H54 (cell line): ENCODE measurements at regions not wholly inside any gene's neighbourhood (a gene's known extent, or its start where the extent isn't known, plus 50 kb on each side); places are given as distances from the start of the nearest gene placed in this dataset.

Experiments used
- DNase-seq: peaks from one replicate; pipeline ENCODE4 v3.0.0; 2011; ENCODE audit warnings: low spot score, mixed read lengths; ENCODE audit not compliant: insufficient read length
- FAIRE-seq: peaks from 3 replicates; lab custom pipeline; 2011; peaks lifted over from hg19 to GRCh38; lab: Jason Lieb, UNC
- POLR2A ChIP-seq: IDR thresholded peaks from 2 replicates; pipeline ENCODE4 v1.6.1; 2011; ENCODE audit warnings: low read depth, mild to moderate bottlenecking, low read length

GRCh38 chr6:134683783-134684422 lies 266.0 kb downstream of the ALDH8A1 start:
- FAIRE-seq, result no peak
- no peak for TF ChIP-seq POLR2A

GRCh38 chr6:134680433-134680832 lies 269.5 kb downstream of the ALDH8A1 start:
- FAIRE-seq, result no peak
- TF ChIP-seq POLR2A, result no peak
- DNase-seq, result no peak

More at GRCh38 chr6:134683783-134684422, 266.0 kb downstream of the ALDH8A1 start:
- no peak for DNase-seq

DNA sequence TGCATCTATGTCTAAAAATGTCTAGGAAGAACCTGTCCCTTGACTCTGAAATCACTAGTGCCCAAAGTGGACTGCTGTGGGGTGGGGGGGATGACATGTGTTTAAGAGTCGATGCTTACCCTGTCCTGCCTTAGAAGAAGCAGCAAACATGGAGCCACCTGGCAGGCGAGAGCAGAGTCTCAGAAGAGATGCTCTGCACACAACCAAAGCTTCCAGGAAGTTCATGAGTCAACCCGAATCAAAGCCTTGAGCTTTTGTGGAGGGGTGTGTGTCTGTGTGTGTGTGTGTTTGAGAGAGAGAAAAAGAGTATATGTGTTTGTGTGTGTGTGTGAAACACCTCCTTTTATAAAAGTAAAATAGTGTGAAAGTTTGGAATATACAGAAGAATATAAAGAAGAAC lies 269.9 kb downstream of the ALDH8A1 start:
- DNase-seq, result no peak
- no peak for TF ChIP-seq POLR2A
- FAIRE-seq, result no peak

DNA sequence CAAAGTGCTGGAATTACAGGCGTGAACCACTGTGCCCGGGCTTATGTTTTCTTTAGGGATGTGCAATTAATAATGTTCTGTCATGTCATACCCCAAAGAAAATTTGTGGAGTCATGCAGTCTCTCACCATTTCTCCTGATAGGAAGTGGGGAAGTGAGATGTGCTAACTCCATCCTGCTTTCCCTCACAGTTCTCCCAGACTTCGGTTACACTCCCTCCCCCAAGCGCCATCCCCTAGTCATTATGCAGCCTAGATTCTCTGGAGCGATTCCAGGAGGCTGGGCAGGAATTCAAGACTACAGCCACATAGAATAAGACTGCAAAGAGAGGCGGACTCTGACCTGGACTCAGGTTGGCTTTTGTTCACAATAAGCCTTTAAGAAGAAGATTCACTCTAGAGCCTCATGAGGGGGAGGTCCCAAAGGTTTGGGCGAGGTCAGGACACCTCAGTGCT lies 271.4 kb downstream of the ALDH8A1 start:
- no peak for TF ChIP-seq POLR2A
- FAIRE-seq (no peak), DNase-seq (no peak)

DNA sequence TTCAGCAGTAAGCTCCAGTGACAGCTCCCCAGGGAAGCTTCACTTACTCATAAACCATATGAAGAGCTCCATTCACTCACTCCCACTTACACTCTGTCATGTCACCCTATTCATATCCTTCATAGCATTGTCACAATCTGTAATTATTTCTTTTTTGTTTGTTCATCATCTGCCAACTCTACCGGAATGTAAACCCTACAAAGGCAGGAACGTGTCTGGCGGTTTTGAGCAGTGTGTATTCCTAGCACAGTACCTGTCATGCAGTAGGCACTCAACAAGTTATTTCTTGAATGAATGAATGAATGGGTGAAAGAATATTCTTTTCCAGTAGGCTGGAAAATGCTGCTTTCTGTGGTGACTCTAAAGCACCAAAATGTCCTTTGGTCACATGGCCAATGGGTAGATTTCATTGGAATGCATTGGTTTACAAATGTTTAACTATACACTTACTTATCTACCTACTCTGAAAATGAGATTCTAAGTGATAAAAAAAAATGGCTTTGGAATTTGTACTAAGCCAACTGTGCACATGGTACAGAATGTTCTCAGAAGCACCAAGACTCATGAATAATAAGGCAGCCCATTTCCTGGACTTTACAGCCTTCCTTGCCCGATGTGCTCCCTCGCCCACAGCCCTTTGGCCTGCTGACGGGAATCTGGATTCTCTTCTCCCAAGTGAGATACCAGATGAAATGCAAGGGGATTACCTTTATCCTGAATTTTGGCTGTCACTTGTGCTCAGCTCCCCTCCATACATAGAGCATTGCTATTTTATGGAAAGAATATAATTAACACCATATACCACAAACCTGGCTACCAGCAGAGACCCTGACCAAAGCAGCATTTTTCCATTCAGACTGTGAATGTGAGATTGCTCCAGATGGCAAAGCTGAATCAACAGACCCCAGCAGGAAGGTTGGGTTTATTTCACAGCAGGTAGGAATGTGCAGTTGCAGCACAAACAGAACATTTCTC lies 273.3 kb downstream of the ALDH8A1 start:
- no peak for FAIRE-seq
- no peak for TF ChIP-seq POLR2A
- no peak for DNase-seq

DNA sequence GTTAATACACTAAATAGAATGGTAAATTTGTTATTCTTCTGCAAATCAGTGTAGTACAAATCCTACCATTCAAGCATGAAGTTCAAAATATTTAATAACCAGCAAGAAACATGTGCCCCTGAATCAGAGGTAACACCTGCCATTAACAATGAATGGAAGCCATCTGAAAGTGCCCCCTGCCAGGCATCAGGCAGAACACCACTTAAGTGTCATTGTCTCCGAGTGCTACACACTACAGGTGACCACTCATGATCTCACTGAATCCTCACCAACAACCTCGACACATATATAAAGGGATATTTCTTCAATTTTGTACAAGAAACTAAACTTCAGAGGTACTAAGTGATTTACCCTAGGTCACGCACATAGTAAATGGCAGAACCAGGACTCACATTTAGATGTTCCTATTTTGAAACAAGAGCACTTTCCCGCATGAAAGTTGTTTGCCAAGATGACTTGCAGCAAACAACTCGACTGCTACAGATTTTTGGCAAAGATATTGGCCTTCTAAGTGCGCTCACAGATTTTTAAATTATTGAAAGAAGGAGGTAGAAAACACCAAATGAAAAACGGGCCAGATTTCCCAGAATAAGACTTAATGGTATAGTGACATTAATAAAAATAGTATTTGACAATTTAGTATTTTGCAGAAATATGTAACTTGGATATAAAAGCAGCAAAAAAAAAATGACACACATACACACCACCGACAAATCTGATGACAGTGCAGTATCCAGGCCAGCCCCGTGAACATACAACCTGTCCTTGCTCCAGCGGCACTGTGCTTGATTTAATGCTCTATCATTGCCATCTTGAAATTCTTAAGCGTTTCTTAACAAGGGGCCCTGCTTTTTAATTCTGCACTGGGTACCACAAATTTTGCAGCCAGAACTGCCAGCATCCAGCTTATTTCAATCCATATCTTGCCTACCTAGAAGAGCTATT lies 274.5 kb downstream of the ALDH8A1 start:
- TF ChIP-seq POLR2A, result no peak
- FAIRE-seq, result no peak
- DNase-seq, result no peak

DNA sequence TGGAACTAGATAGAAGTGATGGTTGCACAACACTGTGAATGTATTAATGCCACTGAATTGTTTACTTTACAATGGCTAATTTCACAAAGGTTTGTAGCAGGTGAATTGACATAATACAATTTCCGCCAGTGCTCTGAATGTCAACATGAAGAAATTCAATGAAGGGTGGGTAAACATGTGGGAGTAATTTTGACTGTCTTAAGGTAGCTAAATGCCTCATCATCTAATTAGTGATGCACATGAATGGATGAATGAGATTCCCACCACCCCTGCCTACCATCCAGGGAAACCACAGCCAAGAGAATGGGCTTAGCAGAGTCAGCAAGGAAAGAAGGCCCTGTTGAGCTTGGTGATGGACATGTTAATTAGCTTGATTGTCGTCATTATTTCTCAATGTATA lies 275.3 kb downstream of the ALDH8A1 start:
- TF ChIP-seq POLR2A, result no peak
- FAIRE-seq (no peak), DNase-seq (no peak)

GRCh38 chr6:134669485-134669884 lies 280.4 kb downstream of the ALDH8A1 start:
- no peak for FAIRE-seq
- no peak for DNase-seq

GRCh38 chr6:134667111-134667510 lies 282.8 kb downstream of the ALDH8A1 start:
- FAIRE-seq, result no peak
- no peak for TF ChIP-seq POLR2A

More at GRCh38 chr6:134669485-134669884, 280.4 kb downstream of the ALDH8A1 start:
- TF ChIP-seq POLR2A, result no peak

GRCh38 chr6:134666125-134666524 lies 283.8 kb downstream of the ALDH8A1 start:
- FAIRE-seq (no peak), DNase-seq (no peak)
- no peak for TF ChIP-seq POLR2A

More at GRCh38 chr6:134667111-134667510, 282.8 kb downstream of the ALDH8A1 start:
- DNase-seq, result no peak

- TF ChIP-seq POLR2A, result no peak
- no peak for DNase-seq
- no peak for FAIRE-seq
Observed at GRCh38 chr6:134665029-134665723, 284.7 kb downstream of the ALDH8A1 start.

DNA sequence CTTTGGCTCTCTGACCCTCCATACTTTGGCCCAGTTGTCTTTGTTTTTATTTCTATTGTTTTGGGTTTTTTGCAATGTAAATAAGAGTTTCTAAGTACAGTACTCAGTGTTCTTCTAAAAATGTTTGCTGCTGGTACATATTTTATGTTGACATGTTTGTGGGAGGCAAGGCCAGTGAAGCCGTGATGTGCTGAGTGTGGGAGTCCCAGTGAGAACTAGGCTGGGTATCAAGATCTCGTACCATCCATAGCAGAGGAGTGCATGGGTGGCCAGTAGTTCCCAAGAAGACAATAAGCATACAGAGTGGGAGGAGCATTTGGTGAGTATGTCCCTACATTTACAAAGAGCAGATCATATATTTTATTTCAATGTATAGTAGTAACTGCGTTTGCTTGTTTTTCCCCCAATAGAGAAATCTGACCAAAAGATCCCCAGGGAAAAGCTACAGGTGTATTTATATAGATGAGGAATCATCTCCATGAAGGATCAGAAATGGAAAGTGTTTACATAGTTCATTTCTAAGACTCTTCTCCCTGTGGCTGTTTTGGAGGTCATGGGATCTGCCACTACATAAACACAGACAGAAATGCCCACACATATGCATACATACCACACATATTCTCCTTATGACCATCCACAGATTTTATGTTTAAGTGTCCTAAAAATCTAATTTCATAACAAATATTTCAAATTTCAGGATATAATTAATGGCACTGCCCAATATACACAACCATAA lies 285.9 kb downstream of the ALDH8A1 start:
- DNase-seq, result no peak
- TF ChIP-seq POLR2A, result no peak
- FAIRE-seq, result no peak

- no peak for FAIRE-seq
- no peak for TF ChIP-seq POLR2A
- no peak for DNase-seq
Observed at GRCh38 chr6:134663356-134663755, 286.5 kb downstream of the ALDH8A1 start.
